ENCODE measurements at regions not wholly inside any gene's neighbourhood (a gene's known extent, or its start where the extent isn't known, plus 50 kb on each side); places are given as distances from the start of the nearest gene placed in this dataset.

- intact Hi-C loops (cut with DNase I): no loop called here
- H3K4me3 ChIP-seq: no peak overlapping the region
- no peaks in the 10 kb centered on the region for H3K36me3 ChIP-seq
- no peaks in the 10 kb centered on the region for H3K4me1 ChIP-seq
- TF ChIP-seq EP300 (IDR thresholded peaks at IDR 0.05): no peak
- TF ChIP-seq POLR2A (IDR thresholded peaks at IDR 0.05; ENCODE audit: low read depth): no peak
- TF ChIP-seq POLR2AphosphoS5 (IDR thresholded peaks at IDR 0.05): no peak
- TF ChIP-seq CTCF (IDR thresholded peaks at IDR 0.05): no peak
- H3K27me3 ChIP-seq: peaks cover 0 to 26% (median 0%) of the 10 kb centered on the region in 4 donors
- H3K27ac ChIP-seq (replicated peaks in 1 of 4): no peak overlapping the region
- H3K9me3 ChIP-seq: peaks cover 0 to 18% (median 14%) of the 10 kb centered on the region in 4 donors
- WGBS: 76% methylated on average over 8 of the region's 8 CpGs
- DNase-seq (ENCODE audit: extremely low spot score): no peak
Observed at GRCh38 chr11:69390561-69390960, 90.9 kb upstream of the LINC01488 start.

- Histone ChIP-seq H3K27ac (replicated peaks in 1 of 4) (no peak overlapping the region), H3K27me3 (peaks cover 0 to 26% (median 0%) of the 10 kb centered on the region in 4 donors), H3K4me3 (no peak overlapping the region), H3K4me1 (no peaks in the 10 kb centered on the region), H3K9me3 (peaks cover 0 to 18% (median 14%) of the 10 kb centered on the region in 4 donors), H3K36me3 (no peaks in the 10 kb centered on the region)
- 89% methylated on average over 26 of the region's 34 CpGs for WGBS
- TF ChIP-seq POLR2AphosphoS5 (IDR thresholded peaks at IDR 0.05) (no peak), POLR2A (IDR thresholded peaks at IDR 0.05; ENCODE audit: low read depth) (no peak), EP300 (IDR thresholded peaks at IDR 0.05) (no peak), CTCF (IDR thresholded peaks at IDR 0.05) (no peak)
- DNase-seq (ENCODE audit: extremely low spot score): no peak
- intact Hi-C loops (cut with DNase I): no loop called here
Observed at GRCh38 chr11:69391192-69392103, 90.0 kb upstream of the LINC01488 start.

GRCh38 chr11:69392104-69392653 lies 89.3 kb upstream of the LINC01488 start:
- no peak overlapping the region for H3K4me3 ChIP-seq
- H3K4me1 ChIP-seq: no peaks in the 10 kb centered on the region
- peaks cover 0 to 18% (median 14%) of the 10 kb centered on the region in 4 donors for H3K9me3 ChIP-seq
- WGBS: 82% methylated on average over 10 of the region's 10 CpGs
- H3K27ac ChIP-seq (replicated peaks in 1 of 4): no peak overlapping the region
- H3K36me3 ChIP-seq: no peaks in the 10 kb centered on the region
- H3K27me3 ChIP-seq: peaks cover 0 to 26% (median 0%) of the 10 kb centered on the region in 4 donors
- TF ChIP-seq CTCF (IDR thresholded peaks at IDR 0.05): no peak
- TF ChIP-seq EP300 (IDR thresholded peaks at IDR 0.05): no peak
- no peak for TF ChIP-seq POLR2AphosphoS5 (IDR thresholded peaks at IDR 0.05)
- no peak for TF ChIP-seq POLR2A (IDR thresholded peaks at IDR 0.05; ENCODE audit: low read depth)
- intact Hi-C loops (cut with DNase I): no loop called here
- no peak for DNase-seq (ENCODE audit: extremely low spot score)

GRCh38 chr11:69393178-69393832 lies 88.2 kb upstream of the LINC01488 start:
- no peaks in the 10 kb centered on the region for H3K4me1 ChIP-seq
- 93% methylated on average over 16 of the region's 16 CpGs for WGBS
- no peak for TF ChIP-seq EP300 (IDR thresholded peaks at IDR 0.05)
- no peak for TF ChIP-seq POLR2A (IDR thresholded peaks at IDR 0.05; ENCODE audit: low read depth)
- H3K27ac ChIP-seq (replicated peaks in 1 of 4): no peak overlapping the region
- H3K36me3 ChIP-seq: no peaks in the 10 kb centered on the region
- peaks cover 0 to 9% (median 7%) of the 10 kb centered on the region in 4 donors for H3K9me3 ChIP-seq
- intact Hi-C loops (cut with DNase I): no loop called here
- H3K27me3 ChIP-seq: peaks cover 0 to 26% (median 0%) of the 10 kb centered on the region in 4 donors
- no peak for DNase-seq (ENCODE audit: extremely low spot score)
- no peak overlapping the region for H3K4me3 ChIP-seq

GRCh38 chr11:69393865-69394233 lies 87.6 kb upstream of the LINC01488 start:
- intact Hi-C loops (cut with DNase I): no loop called here
- Histone ChIP-seq H3K4me3 (no peak overlapping the region), H3K9me3 (peaks cover 0 to 4% (median 1%) of the 10 kb centered on the region in 4 donors), H3K27ac (replicated peaks in 1 of 4) (no peak overlapping the region), H3K4me1 (peaks cover 0 to 5% (median 4%) of the 10 kb centered on the region in 4 donors), H3K27me3 (peaks cover 0 to 26% (median 0%) of the 10 kb centered on the region in 4 donors), H3K36me3 (no peaks in the 10 kb centered on the region)
- WGBS: 80% methylated on average over 8 of the region's 8 CpGs
- TF ChIP-seq POLR2AphosphoS5 (IDR thresholded peaks at IDR 0.05): no peak
- no peak for TF ChIP-seq CTCF (IDR thresholded peaks at IDR 0.05)
- no peak for TF ChIP-seq EP300 (IDR thresholded peaks at IDR 0.05)
- TF ChIP-seq POLR2A (IDR thresholded peaks at IDR 0.05; ENCODE audit: low read depth): no peak
- no peak for DNase-seq (ENCODE audit: extremely low spot score)

Measured in esophagus muscularis mucosa (tissue), 4 donors.